H7 (cell line): ENCODE measurements at regions not wholly inside any gene's neighbourhood (a gene's known extent, or its start where the extent isn't known, plus 50 kb on each side); places are given as distances from the start of the nearest gene placed in this dataset.

ENCODE experiments used
- DNase-seq: peaks from one replicate; pipeline ENCODE4 v3.0.0; 2012
- H3K27me3 ChIP-seq: 2 replicates; pipeline ENCODE4 v1.6.0; 2011; ENCODE audit warnings: mild to moderate bottlenecking, low read length; ENCODE audit not compliant: control insufficient read depth, insufficient read depth
- H3K36me3 ChIP-seq: replicated peaks from 2 replicates; pipeline ENCODE4 v1.5.1; 2011; ENCODE audit warnings: low read length; ENCODE audit not compliant: control insufficient read depth, insufficient read depth
- H3K4me3 ChIP-seq: 2 replicates; pipeline ENCODE4 v1.5.1; 2011; ENCODE audit warnings: low read depth, mild to moderate bottlenecking, control low read depth, low read length, moderate library complexity; ENCODE audit not compliant: insufficient read depth

GRCh38 chr13:33891196-33891742, 73.3 kb downstream of the RFC3 start:
- no peak for DNase-seq
- Histone ChIP-seq H3K4me3 (no peak overlapping the region), H3K27me3 (no peaks in the 10 kb centered on the region), H3K36me3 (no peaks in the 10 kb centered on the region)

- no peaks in the 10 kb centered on the region for H3K36me3 ChIP-seq
- no peak overlapping the region for H3K4me3 ChIP-seq
- H3K27me3 ChIP-seq: no peaks in the 10 kb centered on the region
- DNase-seq: no peak
These were observed 75.6 kb downstream of the RFC3 start for GRCh38 chr13:33893559-33893958.

GRCh38 chr13:33904431-33904830, 86.5 kb downstream of the RFC3 start:
- DNase-seq: no peak
- Histone ChIP-seq H3K4me3 (no peak overlapping the region), H3K36me3 (no peaks in the 10 kb centered on the region), H3K27me3 (no peaks in the 10 kb centered on the region)

DNA sequence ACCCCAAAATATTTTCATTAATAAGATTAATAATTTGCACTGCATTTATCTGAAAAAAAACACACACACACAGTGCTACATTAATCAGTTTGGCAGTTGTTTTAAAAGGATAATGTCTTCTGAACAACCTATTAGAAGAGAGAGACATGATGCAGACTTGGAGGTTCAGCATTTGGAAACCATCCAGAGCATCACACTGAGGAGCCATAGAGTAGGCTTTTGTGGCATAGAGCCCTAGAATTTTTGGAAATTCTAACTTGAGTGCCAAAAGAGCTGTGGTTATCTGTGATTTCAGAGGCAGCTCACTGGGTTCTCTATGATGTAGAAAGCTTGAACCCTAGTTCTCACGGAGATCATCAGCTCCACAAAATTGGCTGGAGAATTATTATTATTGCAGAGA, 90.2 kb downstream of the RFC3 start:
- no peaks in the 10 kb centered on the region for H3K36me3 ChIP-seq
- DNase-seq: no peak
- H3K4me3 ChIP-seq: no peak overlapping the region
- no peaks in the 10 kb centered on the region for H3K27me3 ChIP-seq

DNA sequence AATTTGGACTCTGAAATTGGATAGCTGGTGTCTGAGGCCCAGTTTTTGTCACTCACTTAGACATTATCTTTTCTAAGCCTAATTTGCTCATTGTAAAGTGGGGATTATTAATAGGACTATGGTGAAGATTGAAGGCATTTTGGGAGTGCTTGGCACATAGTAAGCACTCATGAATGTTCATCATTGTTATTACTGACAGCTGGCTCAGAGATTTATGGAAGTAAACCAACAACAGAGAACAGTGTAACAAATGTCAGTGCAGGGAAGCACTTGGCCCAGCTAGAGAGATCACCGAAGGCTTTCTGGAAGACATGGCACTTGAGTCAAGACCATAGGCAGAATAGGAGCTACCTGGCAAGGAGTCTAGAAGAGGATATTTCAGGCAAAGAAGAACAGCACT, 92.3 kb downstream of the RFC3 start:
- DNase-seq: no peak
- H3K27me3 ChIP-seq: no peaks in the 10 kb centered on the region
- H3K36me3 ChIP-seq: no peaks in the 10 kb centered on the region
- no peak overlapping the region for H3K4me3 ChIP-seq

GRCh38 chr13:33911521-33911920, 93.6 kb downstream of the RFC3 start:
- H3K4me3 ChIP-seq: no peak overlapping the region
- no peaks in the 10 kb centered on the region for H3K36me3 ChIP-seq
- H3K27me3 ChIP-seq: no peaks in the 10 kb centered on the region
- DNase-seq: no peak

DNA sequence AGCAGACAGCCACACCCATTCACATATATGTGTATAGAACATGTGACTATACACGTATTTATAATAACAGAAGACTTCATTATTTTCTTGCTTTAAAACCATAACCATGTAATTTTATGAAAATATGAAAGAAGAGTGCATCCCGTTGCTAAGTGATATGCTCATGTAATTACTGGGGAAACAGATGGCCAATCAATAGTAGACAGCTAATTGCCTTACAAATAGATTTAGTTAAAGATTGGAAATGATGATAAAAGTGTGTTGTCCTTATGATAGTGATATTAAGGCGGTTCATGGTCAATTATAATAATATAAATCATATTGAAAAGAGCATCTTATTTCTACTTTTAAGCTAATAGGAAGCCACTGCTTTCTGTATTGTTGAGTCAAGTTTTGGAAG, 95.9 kb downstream of the RFC3 start:
- no peaks in the 10 kb centered on the region for H3K27me3 ChIP-seq
- H3K4me3 ChIP-seq: no peak overlapping the region
- no peak for DNase-seq
- no peaks in the 10 kb centered on the region for H3K36me3 ChIP-seq

- no peak overlapping the region for H3K4me3 ChIP-seq
- no peaks in the 10 kb centered on the region for H3K36me3 ChIP-seq
- no peak for DNase-seq
- H3K27me3 ChIP-seq: no peaks in the 10 kb centered on the region
These were observed 99.2 kb downstream of the RFC3 start for GRCh38 chr13:33917190-33917589.

GRCh38 chr13:33918199-33918932, 100.4 kb downstream of the RFC3 start:
- Histone ChIP-seq H3K27me3 (no peaks in the 10 kb centered on the region), H3K36me3 (no peaks in the 10 kb centered on the region), H3K4me3 (no peak overlapping the region)
- DNase-seq: no peak

DNA sequence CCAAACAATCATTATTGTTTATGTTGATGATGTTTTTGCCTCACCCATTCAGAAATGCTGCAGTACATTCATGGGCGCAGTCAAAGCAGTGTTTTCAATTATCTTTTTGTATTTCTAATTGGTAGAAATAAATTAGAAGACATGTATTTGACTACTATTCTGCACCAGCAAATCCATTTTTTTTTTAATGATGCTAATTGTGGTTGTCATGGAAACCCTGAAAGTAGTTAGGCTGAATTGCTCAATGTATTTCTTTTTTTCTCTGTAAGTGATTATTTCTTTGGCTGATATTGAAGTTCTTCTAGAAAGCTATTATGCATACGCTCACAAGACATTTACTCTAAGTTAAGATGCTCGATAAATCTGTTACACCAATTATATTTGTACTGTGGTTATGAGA, 101.2 kb downstream of the RFC3 start:
- Histone ChIP-seq H3K4me3 (no peak overlapping the region), H3K27me3 (no peaks in the 10 kb centered on the region), H3K36me3 (no peaks in the 10 kb centered on the region)
- no peak for DNase-seq

- Histone ChIP-seq H3K27me3 (no peaks in the 10 kb centered on the region), H3K4me3 (no peak overlapping the region), H3K36me3 (no peaks in the 10 kb centered on the region)
- no peak for DNase-seq
These were observed 107.6 kb downstream of the RFC3 start for GRCh38 chr13:33925563-33925962.

DNA sequence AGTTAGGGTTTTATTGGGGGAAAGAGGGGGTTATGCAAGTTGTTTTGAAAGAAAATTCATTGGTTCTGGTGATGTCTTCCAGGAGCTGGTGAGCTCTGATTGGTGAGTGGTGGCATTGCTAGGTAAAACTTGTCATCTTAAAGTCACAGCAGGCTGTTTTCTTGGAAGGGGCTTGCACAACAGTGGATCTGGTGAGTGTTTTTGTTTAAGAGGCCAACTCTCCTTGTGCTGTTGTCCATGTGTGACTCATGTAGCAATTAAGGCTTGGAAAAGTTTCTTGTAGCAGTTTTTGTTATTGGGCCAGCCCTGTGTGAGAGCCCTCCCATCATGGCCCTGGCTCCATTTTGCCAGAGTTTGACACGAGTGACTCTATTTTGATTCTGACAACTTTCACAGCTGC, 109.4 kb downstream of the RFC3 start:
- H3K4me3 ChIP-seq: no peak overlapping the region
- H3K36me3 ChIP-seq: no peaks in the 10 kb centered on the region
- no peak for DNase-seq
- H3K27me3 ChIP-seq: no peaks in the 10 kb centered on the region

- peak; percentile 4 for DNase-seq
- Histone ChIP-seq H3K27me3 (no peaks in the 10 kb centered on the region), H3K36me3 (no peaks in the 10 kb centered on the region), H3K4me3 (no peak overlapping the region)
These were observed 113.7 kb downstream of the RFC3 start for GRCh38 chr13:33931397-33932311.

GRCh38 chr13:33932769-33933406, 114.9 kb downstream of the RFC3 start:
- Histone ChIP-seq H3K4me3 (no peak overlapping the region), H3K27me3 (no peaks in the 10 kb centered on the region), H3K36me3 (no peaks in the 10 kb centered on the region)
- DNase-seq: no peak
